Natural killer cell treated with Interleukin-12 subunit alpha and Interleukin-12 subunit beta and Interleukin-15 and Interleukin-18, amount 100 ng/mL, for 72 hours (primary cell): ENCODE measurements at regions not wholly inside any gene's neighbourhood (a gene's known extent, or its start where the extent isn't known, plus 50 kb on each side); places are given as distances from the start of the nearest gene placed in this dataset.

Experiments used
- ATAC-seq, 2 donors: fragments of 150-1000 bp; cut with Tn5 transposase in 1 of 2; sonication (Bioruptor Pico), chemical (Tn5 transposase) in 1 of 2; 2 replicates each; pipeline ENCODE4 v1.10.0; 2021
- DNase-seq: peaks from one replicate; pipeline ENCODE4 v3.0.0; 2022; ENCODE audit warnings: low spot score
- H3K27ac Mint-ChIP-seq, 2 donors: 1 replicate in 1 of 2; 2 replicates in 1 of 2; pipeline ENCODE4 v1.8.0; 2022; ENCODE audit warnings: mixed read lengths in 2 of 2, mild to moderate bottlenecking in 1 of 2, moderate library complexity in 1 of 2
- H3K27me3 Mint-ChIP-seq, 2 donors: 1 replicate in 1 of 2; 2 replicates in 1 of 2; pipeline ENCODE4 v1.8.0; 2022; ENCODE audit warnings: mixed read lengths in 2 of 2
- H3K36me3 Mint-ChIP-seq: one replicate; pipeline ENCODE4 v1.8.0; 2022; ENCODE audit warnings: mixed read lengths
- H3K4me1 Mint-ChIP-seq, 2 donors: 1 replicate in 1 of 2; 2 replicates in 1 of 2; pipeline ENCODE4 v1.8.0; 2022; ENCODE audit warnings: low read depth in 2 of 2, mixed read lengths in 2 of 2, mild to moderate bottlenecking in 1 of 2
- H3K4me3 Mint-ChIP-seq: one replicate; pipeline ENCODE4 v1.8.0; 2022; ENCODE audit warnings: mixed read lengths
- H3K9me3 Mint-ChIP-seq: 2 replicates; pipeline ENCODE4 v1.8.0; 2022; ENCODE audit warnings: mixed read lengths

- no peak for DNase-seq
- Mint-ChIP-seq H3K4me3 (no peak overlapping the region), H3K36me3 (no peaks in the 10 kb centered on the region)
Observed at GRCh38 chr2:120431386-120432292, 85.7 kb downstream of the INHBB start.

GRCh38 chr2:120432293-120432975, 86.5 kb downstream of the INHBB start:
- Mint-ChIP-seq H3K9me3 (no peaks in the 10 kb centered on the region), H3K27me3 (peaks cover 7 to 13% of the 10 kb centered on the region in 2 donors), H3K4me1 (no peaks in the 10 kb centered on the region), H3K36me3 (no peaks in the 10 kb centered on the region), H3K27ac (no peak overlapping the region), H3K4me3 (no peak overlapping the region)
- DNase-seq: no peak
- no peak for ATAC-seq

More at GRCh38 chr2:120431386-120432292, 85.7 kb downstream of the INHBB start:
- no peak for ATAC-seq
- Mint-ChIP-seq H3K9me3 (no peaks in the 10 kb centered on the region), H3K4me1 (no peaks in the 10 kb centered on the region), H3K27me3 (peaks cover 6 to 17% of the 10 kb centered on the region in 2 donors), H3K27ac (no peak overlapping the region)

- H3K27me3 Mint-ChIP-seq: peaks cover 7% of the 10 kb centered on the region in 2 donors
- H3K4me1 Mint-ChIP-seq: no peaks in the 10 kb centered on the region
- no peaks in the 10 kb centered on the region for H3K36me3 Mint-ChIP-seq
Observed at GRCh38 chr2:120432976-120433815, 87.3 kb downstream of the INHBB start.

GRCh38 chr2:120433816-120434290, 87.9 kb downstream of the INHBB start:
- DNase-seq: no peak
- no peak overlapping the region for H3K4me3 Mint-ChIP-seq
- no peak for ATAC-seq
- H3K36me3 Mint-ChIP-seq: no peaks in the 10 kb centered on the region
- peaks cover 9 to 10% of the 10 kb centered on the region in 2 donors for H3K27me3 Mint-ChIP-seq
- no peaks in the 10 kb centered on the region for H3K9me3 Mint-ChIP-seq
- no peaks in the 10 kb centered on the region for H3K4me1 Mint-ChIP-seq
- H3K27ac Mint-ChIP-seq: no peak overlapping the region

More at GRCh38 chr2:120432976-120433815, 87.3 kb downstream of the INHBB start:
- H3K27ac Mint-ChIP-seq: no peak overlapping the region
- H3K4me3 Mint-ChIP-seq: no peak overlapping the region
- DNase-seq: no peak
- H3K9me3 Mint-ChIP-seq: no peaks in the 10 kb centered on the region
- peak in 1 of 2 donors; percentile 17 for ATAC-seq

- H3K27me3 Mint-ChIP-seq: peaks cover 13 to 18% of the 10 kb centered on the region in 2 donors
Observed at GRCh38 chr2:120434492-120435308, 88.8 kb downstream of the INHBB start.

DNA sequence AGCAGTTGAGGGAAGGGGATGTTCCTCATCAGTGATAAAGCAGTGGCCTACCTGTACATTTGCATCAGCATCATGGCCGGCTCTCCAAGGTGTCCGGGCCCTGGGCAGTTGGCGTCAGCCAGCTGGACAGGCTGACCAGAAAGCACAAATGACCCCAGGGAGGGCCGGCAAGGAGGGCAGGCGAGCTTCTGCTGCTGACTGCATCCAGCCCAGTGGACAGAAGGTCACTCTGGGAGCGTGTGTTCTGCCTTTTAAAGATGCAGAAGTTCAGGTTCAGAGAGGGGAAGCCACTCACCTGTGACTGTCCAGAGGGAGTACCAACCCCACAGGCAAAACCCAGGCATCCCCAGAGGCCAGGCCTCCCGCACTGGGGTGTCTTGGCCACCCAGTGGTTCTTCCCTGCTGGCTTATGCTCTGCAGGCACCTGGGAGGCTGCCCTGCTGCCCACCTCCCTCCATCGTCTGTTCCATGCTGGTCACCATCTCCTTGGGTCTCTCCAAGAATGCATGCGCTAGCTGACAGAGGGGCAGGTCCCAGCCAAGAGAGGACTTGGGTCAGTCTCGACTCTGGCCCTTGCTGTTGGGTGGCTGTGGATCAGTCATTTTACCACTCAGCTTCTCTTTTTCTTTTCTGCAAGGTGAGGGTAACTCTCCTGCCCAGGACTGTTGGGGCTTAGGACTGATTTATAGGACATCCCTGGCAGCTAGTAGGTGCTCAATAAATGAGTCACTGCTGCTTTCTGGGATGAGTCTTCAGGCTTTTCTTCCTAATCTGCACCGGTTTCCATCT, 89.9 kb downstream of the INHBB start:
- no peaks in the 10 kb centered on the region for H3K4me1 Mint-ChIP-seq
- H3K27ac Mint-ChIP-seq: no peak overlapping the region
- no peaks in the 10 kb centered on the region for H3K36me3 Mint-ChIP-seq
- DNase-seq (no peak), ATAC-seq (no peak)
- H3K9me3 Mint-ChIP-seq: no peaks in the 10 kb centered on the region
- no peak overlapping the region for H3K4me3 Mint-ChIP-seq
- peaks cover 15 to 30% of the 10 kb centered on the region in 2 donors for H3K27me3 Mint-ChIP-seq

More at GRCh38 chr2:120434492-120435308, 88.8 kb downstream of the INHBB start:
- Mint-ChIP-seq H3K4me3 (no peak overlapping the region), H3K9me3 (no peaks in the 10 kb centered on the region), H3K4me1 (no peaks in the 10 kb centered on the region), H3K36me3 (no peaks in the 10 kb centered on the region), H3K27ac (no peak overlapping the region)
- DNase-seq (no peak), ATAC-seq (no peak)

- peaks cover 20 to 35% of the 10 kb centered on the region in 2 donors for H3K27me3 Mint-ChIP-seq
- ATAC-seq (no peak), DNase-seq (no peak)
- H3K4me1 Mint-ChIP-seq: no peaks in the 10 kb centered on the region
- no peak overlapping the region for H3K4me3 Mint-ChIP-seq
- no peaks in the 10 kb centered on the region for H3K36me3 Mint-ChIP-seq
- H3K27ac Mint-ChIP-seq: no peak overlapping the region
- H3K9me3 Mint-ChIP-seq: no peaks in the 10 kb centered on the region
Observed at GRCh38 chr2:120436460-120436739, 90.5 kb downstream of the INHBB start.

- ATAC-seq (no peak), DNase-seq (no peak)
- H3K4me3 Mint-ChIP-seq: no peak overlapping the region
- peaks cover 24 to 42% of the 10 kb centered on the region in 2 donors for H3K27me3 Mint-ChIP-seq
- no peaks in the 10 kb centered on the region for H3K36me3 Mint-ChIP-seq
- H3K4me1 Mint-ChIP-seq: no peaks in the 10 kb centered on the region
- no peaks in the 10 kb centered on the region for H3K9me3 Mint-ChIP-seq
- no peak overlapping the region for H3K27ac Mint-ChIP-seq
Observed at GRCh38 chr2:120436885-120437603, 91.1 kb downstream of the INHBB start.

- no peak overlapping the region for H3K27ac Mint-ChIP-seq
- ATAC-seq (no peak), DNase-seq (no peak)
- no peaks in the 10 kb centered on the region for H3K36me3 Mint-ChIP-seq
- peaks cover 27 to 47% of the 10 kb centered on the region in 2 donors for H3K27me3 Mint-ChIP-seq
- H3K4me1 Mint-ChIP-seq: peaks cover 0 to 4% of the 10 kb centered on the region in 2 donors
- H3K4me3 Mint-ChIP-seq: no peak overlapping the region
- no peaks in the 10 kb centered on the region for H3K9me3 Mint-ChIP-seq
Observed at GRCh38 chr2:120437604-120438000, 91.7 kb downstream of the INHBB start.

GRCh38 chr2:120438301-120439066, 92.5 kb downstream of the INHBB start:
- Mint-ChIP-seq H3K36me3 (no peaks in the 10 kb centered on the region), H3K27me3 (peaks cover 29 to 51% of the 10 kb centered on the region in 2 donors), H3K4me3 (no peak overlapping the region), H3K4me1 (peaks cover 0 to 5% of the 10 kb centered on the region in 2 donors), H3K9me3 (no peaks in the 10 kb centered on the region), H3K27ac (no peak overlapping the region)
- ATAC-seq (no peak), DNase-seq (peak; percentile 44)

- H3K4me1 Mint-ChIP-seq: peaks cover 0 to 5% of the 10 kb centered on the region in 2 donors
- no peak for DNase-seq
- no peak for ATAC-seq
- H3K4me3 Mint-ChIP-seq: no peak overlapping the region
- no peak overlapping the region for H3K27ac Mint-ChIP-seq
- no peaks in the 10 kb centered on the region for H3K9me3 Mint-ChIP-seq
- H3K27me3 Mint-ChIP-seq: peaks cover 33 to 56% of the 10 kb centered on the region in 2 donors
- H3K36me3 Mint-ChIP-seq: no peaks in the 10 kb centered on the region
Observed at GRCh38 chr2:120439067-120439368, 93.1 kb downstream of the INHBB start.
